Ishikawa (cell line): ENCODE measurements at regions not wholly inside any gene's neighbourhood (a gene's known extent, or its start where the extent isn't known, plus 50 kb on each side); places are given as distances from the start of the nearest gene placed in this dataset.

Source experiments
- CEBPB ChIP-seq: IDR thresholded peaks from 2 replicates; pipeline ENCODE4 v1.6.1; 2012
- EP300 ChIP-seq: IDR thresholded peaks from 2 replicates; pipeline ENCODE4 v1.6.1; 2012; ENCODE audit warnings: borderline replicate concordance

DNA sequence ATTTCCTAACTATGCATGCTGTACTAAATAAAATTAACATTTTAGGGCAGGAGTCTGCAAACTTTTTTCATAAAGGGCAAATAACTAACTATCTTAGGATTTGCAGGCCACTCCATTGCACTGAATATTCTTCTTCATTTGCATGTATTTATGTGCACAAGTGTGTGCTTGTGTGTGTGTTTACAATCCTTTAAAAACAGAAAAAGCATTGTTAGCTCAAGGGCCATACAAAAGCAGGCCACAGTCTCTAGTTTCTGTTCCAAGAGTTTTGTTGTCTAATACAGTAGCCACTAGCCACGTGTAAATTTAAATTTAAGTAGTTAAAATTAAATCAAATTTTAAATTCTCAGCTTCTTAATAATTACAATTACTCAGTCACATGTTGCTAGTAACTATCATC lies 621.8 kb downstream of the TMA16 start:
- TF ChIP-seq CEBPB (no peak), EP300 (no peak)
